Esophagus squamous epithelium (tissue), 4 donors: ENCODE measurements at regions not wholly inside any gene's neighbourhood (a gene's known extent, or its start where the extent isn't known, plus 50 kb on each side); places are given as distances from the start of the nearest gene placed in this dataset.

Source experiments
- POLR2A ChIP-seq, 4 donors: fragments of 450-650 bp; IDR thresholded peaks; one replicate each; pipeline ENCODE4 v1.6.1; 2017; ENCODE audit warnings: antibody characterized with exemption in 4 of 4, mild to moderate bottlenecking in 4 of 4, moderate library complexity in 3 of 4
- TF ChIP-seq, protein P1 (sequence below), 6 experiments: fragments of 450-650 bp in 4 of 6; fragments of 200-600 bp in 2 of 6; sonication (generic) in 2 of 6; IDR thresholded peaks; one replicate each; pipeline ENCODE4 v1.5.1; 2016 to 2019; ENCODE audit warnings: antibody characterized with exemption in 6 of 6, mild to moderate bottlenecking in 4 of 6, moderate library complexity in 4 of 6

DNA sequence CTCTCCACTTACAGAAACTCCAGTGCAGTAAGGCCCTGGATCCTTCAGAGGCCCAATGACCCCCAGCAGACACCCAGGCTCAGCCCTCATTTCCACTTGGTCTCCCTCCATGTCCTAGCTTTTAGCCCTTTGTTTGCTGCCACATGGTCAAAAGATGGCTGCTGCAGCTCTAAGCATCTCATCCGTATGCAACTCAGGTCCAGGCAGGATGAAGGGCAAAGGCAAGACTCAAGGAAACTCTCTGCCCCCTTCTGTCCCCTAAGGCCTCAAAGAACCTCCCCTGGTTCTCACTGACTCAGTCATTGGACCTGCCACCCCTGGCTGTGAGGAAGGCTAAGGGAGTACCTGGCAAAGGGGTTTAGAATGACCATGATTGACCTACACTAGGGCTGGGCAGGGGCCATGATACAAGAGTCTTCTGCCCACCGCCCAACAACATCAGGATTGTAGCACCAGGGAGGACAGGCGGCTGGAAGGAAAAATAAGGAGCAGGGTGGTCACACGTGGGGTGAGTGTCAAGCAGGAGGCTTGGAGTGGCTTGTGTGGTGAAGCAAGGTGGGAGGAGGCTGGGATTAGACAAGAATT lies 303.8 kb upstream of the ZMIZ1 start:
- TF ChIP-seq, protein P1, sequence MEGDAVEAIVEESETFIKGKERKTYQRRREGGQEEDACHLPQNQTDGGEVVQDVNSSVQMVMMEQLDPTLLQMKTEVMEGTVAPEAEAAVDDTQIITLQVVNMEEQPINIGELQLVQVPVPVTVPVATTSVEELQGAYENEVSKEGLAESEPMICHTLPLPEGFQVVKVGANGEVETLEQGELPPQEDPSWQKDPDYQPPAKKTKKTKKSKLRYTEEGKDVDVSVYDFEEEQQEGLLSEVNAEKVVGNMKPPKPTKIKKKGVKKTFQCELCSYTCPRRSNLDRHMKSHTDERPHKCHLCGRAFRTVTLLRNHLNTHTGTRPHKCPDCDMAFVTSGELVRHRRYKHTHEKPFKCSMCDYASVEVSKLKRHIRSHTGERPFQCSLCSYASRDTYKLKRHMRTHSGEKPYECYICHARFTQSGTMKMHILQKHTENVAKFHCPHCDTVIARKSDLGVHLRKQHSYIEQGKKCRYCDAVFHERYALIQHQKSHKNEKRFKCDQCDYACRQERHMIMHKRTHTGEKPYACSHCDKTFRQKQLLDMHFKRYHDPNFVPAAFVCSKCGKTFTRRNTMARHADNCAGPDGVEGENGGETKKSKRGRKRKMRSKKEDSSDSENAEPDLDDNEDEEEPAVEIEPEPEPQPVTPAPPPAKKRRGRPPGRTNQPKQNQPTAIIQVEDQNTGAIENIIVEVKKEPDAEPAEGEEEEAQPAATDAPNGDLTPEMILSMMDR (IDR thresholded peaks at IDR 0.05) = no peak
- no peak for TF ChIP-seq POLR2A (IDR thresholded peaks at IDR 0.05)
